Activated CD8-positive, alpha-beta T cell treated with anti-CD3 and anti-CD28 coated beads, Interleukin-2, amount 10 ng/mL, durations not matched to agents 7 days and 5 days (primary cell): ENCODE measurements at regions not wholly inside any gene's neighbourhood (a gene's known extent, or its start where the extent isn't known, plus 50 kb on each side); places are given as distances from the start of the nearest gene placed in this dataset.

Experiments used
- ATAC-seq: fragments of 150-1000 bp; cut with Tn5 transposase; one replicate; pipeline ENCODE4 v1.10.0; 2021; ENCODE audit warnings: moderate library complexity
- CTCF ChIA-PET: fragments of 350-600 bp; sonication (Branson Sonifier 250); formaldehyde crosslinking; loops from one replicate; lab custom pipeline; 2021; ENCODE audit warnings: antibody characterized with exemption; lab: Charles Lee
- POLR2A ChIA-PET: fragments of 350-600 bp; sonication (Branson Sonifier 250); formaldehyde crosslinking; loops from one replicate; lab custom pipeline; 2021; ENCODE audit warnings: antibody characterized with exemption; lab: Charles Lee
- DNase-seq: peaks from one replicate; pipeline ENCODE4 v3.0.0-alpha.2; 2020
- H3K27ac Mint-ChIP-seq: one replicate; pipeline ENCODE4 v1.8.0; 2021; ENCODE audit warnings: mild to moderate bottlenecking, mixed read lengths
- H3K27me3 Mint-ChIP-seq: one replicate; pipeline ENCODE4 v1.8.0; 2021; ENCODE audit warnings: low read depth, mixed read lengths
- H3K36me3 Mint-ChIP-seq: one replicate; pipeline ENCODE4 v1.8.0; 2021; ENCODE audit warnings: low read depth, mixed read lengths
- H3K4me1 Mint-ChIP-seq: one replicate; pipeline ENCODE4 v1.8.0; 2021; ENCODE audit warnings: low read depth, mixed read lengths
- H3K4me3 Mint-ChIP-seq: one replicate; pipeline ENCODE4 v1.8.0; 2021; ENCODE audit warnings: mild to moderate bottlenecking, mixed read lengths
- H3K9me3 Mint-ChIP-seq: one replicate; pipeline ENCODE4 v1.8.0; 2022; ENCODE audit warnings: mixed read lengths; ENCODE audit not compliant: insufficient read depth

- DNase-seq (no peak), ATAC-seq (no peak)
- ChIA-PET POLR2A (no interaction called here), CTCF (no interaction called here)
- no peak overlapping the region for H3K4me3 Mint-ChIP-seq
- H3K27ac Mint-ChIP-seq, result no peak overlapping the region
- peaks cover 6% of the 10 kb centered on the region for H3K27me3 Mint-ChIP-seq
- H3K4me1 Mint-ChIP-seq, result no peaks in the 10 kb centered on the region
- H3K36me3 Mint-ChIP-seq, result no peaks in the 10 kb centered on the region
- no peaks in the 10 kb centered on the region for H3K9me3 Mint-ChIP-seq
These were observed 141.3 kb downstream of the KLHL28 start for GRCh38 chr14:44820230-44820964.

GRCh38 chr14:44814196-44814595 is 147.6 kb downstream of the KLHL28 start:
- DNase-seq (no peak), ATAC-seq (no peak)
- H3K4me1 Mint-ChIP-seq, result no peaks in the 10 kb centered on the region
- no peak overlapping the region for H3K4me3 Mint-ChIP-seq
- H3K9me3 Mint-ChIP-seq, result no peaks in the 10 kb centered on the region
- POLR2A ChIA-PET, result no interaction called here
- CTCF ChIA-PET, result no interaction called here
- H3K36me3 Mint-ChIP-seq, result no peaks in the 10 kb centered on the region
- H3K27me3 Mint-ChIP-seq, result peaks cover 9% of the 10 kb centered on the region
- no peak overlapping the region for H3K27ac Mint-ChIP-seq

GRCh38 chr14:44812672-44813071 is 149.1 kb downstream of the KLHL28 start:
- DNase-seq, result no peak
- Mint-ChIP-seq H3K4me3 (no peak overlapping the region), H3K27me3 (peaks cover 9% of the 10 kb centered on the region), H3K4me1 (no peaks in the 10 kb centered on the region), H3K27ac (no peak overlapping the region), H3K36me3 (no peaks in the 10 kb centered on the region), H3K9me3 (no peaks in the 10 kb centered on the region)
- no peak for ATAC-seq
- CTCF ChIA-PET, result no interaction called here
- POLR2A ChIA-PET, result no interaction called here

GRCh38 chr14:44804391-44804790 is 157.4 kb downstream of the KLHL28 start:
- Mint-ChIP-seq H3K4me3 (no peak overlapping the region), H3K27me3 (no peaks in the 10 kb centered on the region), H3K27ac (no peak overlapping the region), H3K4me1 (no peaks in the 10 kb centered on the region), H3K9me3 (no peaks in the 10 kb centered on the region), H3K36me3 (no peaks in the 10 kb centered on the region)
- ATAC-seq (no peak), DNase-seq (no peak)
- ChIA-PET POLR2A (no interaction called here), CTCF (no interaction called here)

GRCh38 chr14:44803239-44803905 is 158.4 kb downstream of the KLHL28 start:
- no peak for DNase-seq
- Mint-ChIP-seq H3K27ac (no peak overlapping the region), H3K4me3 (no peak overlapping the region), H3K9me3 (no peaks in the 10 kb centered on the region), H3K36me3 (no peaks in the 10 kb centered on the region), H3K4me1 (no peaks in the 10 kb centered on the region), H3K27me3 (peaks cover 3% of the 10 kb centered on the region)
- POLR2A ChIA-PET, result no interaction called here
- CTCF ChIA-PET, result no interaction called here
- no peak for ATAC-seq

- H3K4me1 Mint-ChIP-seq, result no peaks in the 10 kb centered on the region
- no peak for DNase-seq
- H3K27me3 Mint-ChIP-seq, result peaks cover 3% of the 10 kb centered on the region
- no peaks in the 10 kb centered on the region for H3K9me3 Mint-ChIP-seq
- no peak overlapping the region for H3K27ac Mint-ChIP-seq
- ATAC-seq, result no peak
- POLR2A ChIA-PET, result no interaction called here
- CTCF ChIA-PET, result no interaction called here
- H3K4me3 Mint-ChIP-seq, result no peak overlapping the region
- H3K36me3 Mint-ChIP-seq, result no peaks in the 10 kb centered on the region
These were observed 163.1 kb downstream of the KLHL28 start for GRCh38 chr14:44798386-44799242.

GRCh38 chr14:44795725-44796124 is 166.0 kb downstream of the KLHL28 start:
- no peaks in the 10 kb centered on the region for H3K9me3 Mint-ChIP-seq
- ATAC-seq, result no peak

GRCh38 chr14:44791730-44792129 is 170.0 kb downstream of the KLHL28 start:
- CTCF ChIA-PET, result no interaction called here
- no peak for DNase-seq
- POLR2A ChIA-PET, result no interaction called here
- H3K4me1 Mint-ChIP-seq, result no peaks in the 10 kb centered on the region
- no peaks in the 10 kb centered on the region for H3K36me3 Mint-ChIP-seq
- ATAC-seq, result no peak
- peaks cover 2% of the 10 kb centered on the region for H3K27me3 Mint-ChIP-seq
- no peaks in the 10 kb centered on the region for H3K9me3 Mint-ChIP-seq
- H3K27ac Mint-ChIP-seq, result no peak overlapping the region
- H3K4me3 Mint-ChIP-seq, result no peak overlapping the region

More at GRCh38 chr14:44795725-44796124, 166.0 kb downstream of the KLHL28 start:
- ChIA-PET CTCF (no interaction called here), POLR2A (no interaction called here)
- Mint-ChIP-seq H3K36me3 (no peaks in the 10 kb centered on the region), H3K27me3 (peaks cover 3% of the 10 kb centered on the region), H3K4me1 (no peaks in the 10 kb centered on the region), H3K4me3 (no peak overlapping the region), H3K27ac (no peak overlapping the region)
- no peak for DNase-seq

- peaks cover 2% of the 10 kb centered on the region for H3K27me3 Mint-ChIP-seq
- ChIA-PET CTCF (no interaction called here), POLR2A (no interaction called here)
- H3K4me1 Mint-ChIP-seq, result no peaks in the 10 kb centered on the region
- no peak overlapping the region for H3K4me3 Mint-ChIP-seq
- no peaks in the 10 kb centered on the region for H3K36me3 Mint-ChIP-seq
- no peaks in the 10 kb centered on the region for H3K9me3 Mint-ChIP-seq
- DNase-seq, result no peak
- ATAC-seq, result no peak
- no peak overlapping the region for H3K27ac Mint-ChIP-seq
These were observed 173.1 kb downstream of the KLHL28 start for GRCh38 chr14:44788612-44789011.

- no peaks in the 10 kb centered on the region for H3K4me1 Mint-ChIP-seq
- no peaks in the 10 kb centered on the region for H3K36me3 Mint-ChIP-seq
- no peaks in the 10 kb centered on the region for H3K9me3 Mint-ChIP-seq
- H3K27me3 Mint-ChIP-seq, result peaks cover 2% of the 10 kb centered on the region
- DNase-seq (no peak), ATAC-seq (no peak)
- POLR2A ChIA-PET, result no interaction called here
- no peak overlapping the region for H3K4me3 Mint-ChIP-seq
- no peak overlapping the region for H3K27ac Mint-ChIP-seq
- CTCF ChIA-PET, result no interaction called here
These were observed 176.7 kb downstream of the KLHL28 start for GRCh38 chr14:44785096-44785495.

- H3K9me3 Mint-ChIP-seq, result no peaks in the 10 kb centered on the region
- H3K36me3 Mint-ChIP-seq, result no peaks in the 10 kb centered on the region
- no peak overlapping the region for H3K27ac Mint-ChIP-seq
- H3K4me1 Mint-ChIP-seq, result no peaks in the 10 kb centered on the region
- ChIA-PET POLR2A (no interaction called here), CTCF (no interaction called here)
- ATAC-seq, result no peak
- H3K27me3 Mint-ChIP-seq, result no peaks in the 10 kb centered on the region
- DNase-seq, result no peak
- no peak overlapping the region for H3K4me3 Mint-ChIP-seq
These were observed 177.8 kb downstream of the KLHL28 start for GRCh38 chr14:44783901-44784300.

GRCh38 chr14:44782775-44783238 is 178.9 kb downstream of the KLHL28 start:
- Mint-ChIP-seq H3K9me3 (no peaks in the 10 kb centered on the region), H3K4me3 (no peak overlapping the region), H3K36me3 (no peaks in the 10 kb centered on the region), H3K27ac (no peak overlapping the region), H3K4me1 (no peaks in the 10 kb centered on the region), H3K27me3 (no peaks in the 10 kb centered on the region)
- ChIA-PET POLR2A (no interaction called here), CTCF (no interaction called here)
- DNase-seq (no peak), ATAC-seq (no peak)
